Trophoblast cell (in vitro differentiated cells and primary cell): ENCODE measurements at regions not wholly inside any gene's neighbourhood (a gene's known extent, or its start where the extent isn't known, plus 50 kb on each side); places are given as distances from the start of the nearest gene placed in this dataset.

Experiments
- DNase-seq, 2 donors: peaks; one replicate each; pipeline ENCODE4 v3.0.0-alpha.2; 2016
- H2AFZ ChIP-seq: 2 replicates; pipeline ENCODE4 v1.6.1; 2013; ENCODE audit warnings: low read length, moderate library complexity, mild to moderate bottlenecking; ENCODE audit not compliant: insufficient read depth, poor library complexity
- H2AK5ac ChIP-seq: 2 replicates; pipeline ENCODE4 v1.6.1; 2013; ENCODE audit warnings: mild to moderate bottlenecking, low read length
- H2BK120ac ChIP-seq: 2 replicates; pipeline ENCODE4 v1.6.1; 2013; ENCODE audit warnings: low read length, mild to moderate bottlenecking, moderate library complexity; ENCODE audit not compliant: insufficient read depth, poor library complexity
- H2BK12ac ChIP-seq: 2 replicates; pipeline ENCODE4 v1.6.1; 2013; ENCODE audit warnings: mild to moderate bottlenecking, low read length, moderate library complexity
- H2BK5ac ChIP-seq: 2 replicates; pipeline ENCODE4 v1.6.1; 2013; ENCODE audit warnings: low read length, low read depth, moderate library complexity, mild to moderate bottlenecking; ENCODE audit not compliant: poor library complexity
- H3K14ac ChIP-seq: 2 replicates; pipeline ENCODE4 v1.6.1; 2013; ENCODE audit warnings: mild to moderate bottlenecking, low read length
- H3K18ac ChIP-seq: 2 replicates; pipeline ENCODE4 v1.6.1; 2013; ENCODE audit warnings: mild to moderate bottlenecking, low read length
- H3K23ac ChIP-seq: 2 replicates; pipeline ENCODE4 v1.6.1; 2013; ENCODE audit warnings: low read length
- H3K27ac ChIP-seq: 2 replicates; pipeline ENCODE4 v1.5.1; 2013; ENCODE audit warnings: low read depth, mild to moderate bottlenecking, inconsistent platforms, low read length, moderate library complexity
- H3K27me3 ChIP-seq: 2 replicates; pipeline ENCODE4 v1.6.1; 2013; ENCODE audit warnings: inconsistent platforms, mild to moderate bottlenecking, low read length, moderate library complexity; ENCODE audit not compliant: insufficient read depth
- H3K36me3 ChIP-seq, 2 experiments: 1 replicate in 1 of 2; 2 replicates in 1 of 2; pipeline ENCODE4 v1.6.1; 2013; ENCODE audit warnings: low read length in 2 of 2, mild to moderate bottlenecking in 2 of 2, moderate library complexity in 1 of 2; ENCODE audit not compliant: insufficient read depth in 2 of 2, control insufficient read depth in 1 of 2
- H3K4ac ChIP-seq: 2 replicates; pipeline ENCODE4 v1.6.1; 2013; ENCODE audit warnings: low read depth, mild to moderate bottlenecking, low read length, moderate library complexity
- H3K4me1 ChIP-seq, 2 experiments: 1 replicate in 1 of 2; 2 replicates in 1 of 2; pipeline ENCODE4 v1.6.1; 2013; ENCODE audit warnings: low read length in 2 of 2, mild to moderate bottlenecking in 2 of 2, moderate library complexity in 1 of 2; ENCODE audit not compliant: insufficient read depth in 2 of 2, control insufficient read depth in 1 of 2
- H3K4me2 ChIP-seq: 2 replicates; pipeline ENCODE4 v1.6.1; 2013; ENCODE audit warnings: inconsistent platforms, mild to moderate bottlenecking, low read length, moderate library complexity
- H3K4me3 ChIP-seq: 2 replicates; pipeline ENCODE4 v1.5.1; 2013; ENCODE audit warnings: mild to moderate bottlenecking, low read depth, low read length, inconsistent platforms
- H3K79me1 ChIP-seq: one replicate; pipeline ENCODE4 v1.6.1; 2013; ENCODE audit warnings: low read length
- H3K79me2 ChIP-seq: 2 replicates; pipeline ENCODE4 v1.6.1; 2013; ENCODE audit warnings: low read length, mild to moderate bottlenecking; ENCODE audit not compliant: control insufficient read depth, insufficient read depth, poor library complexity
- H3K9ac ChIP-seq: 2 replicates; pipeline ENCODE4 v1.6.1; 2013; ENCODE audit warnings: mild to moderate bottlenecking, low read length
- H3K9me3 ChIP-seq: 2 replicates; pipeline ENCODE4 v1.6.1; 2013; ENCODE audit warnings: low read depth, mild to moderate bottlenecking, control low read depth, inconsistent platforms, low read length; ENCODE audit not compliant: insufficient read depth
- H4K12ac ChIP-seq: 2 replicates; pipeline ENCODE4 v1.6.1; 2013; ENCODE audit warnings: low read depth, mild to moderate bottlenecking, low read length, moderate library complexity
- H4K8ac ChIP-seq: 2 replicates; pipeline ENCODE4 v1.6.1; 2013; ENCODE audit warnings: low read depth, mild to moderate bottlenecking, low read length, moderate library complexity
- H4K91ac ChIP-seq: one replicate; pipeline ENCODE4 v1.6.1; 2013; ENCODE audit warnings: low read depth, mild to moderate bottlenecking, low read length, moderate library complexity
- WGBS: extraction: QIAGEN DNeasy Blood & Tissue Kit; methylation state at CpG from one replicate; pipeline ENCODE4 v1.1.7; 2013; ENCODE audit warnings: missing lambda C conversion rate; ENCODE audit not compliant: insufficient read length, insufficient coverage; ENCODE audit errors: extremely low coverage; 5-methylcytosine and 5-hydroxymethylcytosine counted together

GRCh38 chr10:128505346-128505745 is 379.1 kb upstream of the MKI67 start:
- no peak overlapping the region for H4K91ac ChIP-seq
- no peak overlapping the region for H4K8ac ChIP-seq
- H2BK12ac ChIP-seq: no peak overlapping the region
- no peaks in the 10 kb centered on the region for H3K79me2 ChIP-seq
- H3K36me3 ChIP-seq: no peaks in the 10 kb centered on the region
- no peak overlapping the region for H3K9ac ChIP-seq
- DNase-seq: no peak
- no peak overlapping the region for H3K4me2 ChIP-seq
- H2AFZ ChIP-seq: no peak overlapping the region
- H2BK5ac ChIP-seq: no peak overlapping the region
- no peak overlapping the region for H3K23ac ChIP-seq
- no CpG with 5 or more reads among the region's 6 CpGs for WGBS
- no peaks in the 10 kb centered on the region for H3K4me1 ChIP-seq
- H4K12ac ChIP-seq: no peak overlapping the region
- H3K4me3 ChIP-seq: no peak overlapping the region
- no peak overlapping the region for H3K4ac ChIP-seq
- no peaks in the 10 kb centered on the region for H3K27me3 ChIP-seq
- H3K14ac ChIP-seq: no peak overlapping the region
- H3K79me1 ChIP-seq: no peaks in the 10 kb centered on the region
- H3K18ac ChIP-seq: no peak overlapping the region
- no peak overlapping the region for H2BK120ac ChIP-seq
- peaks cover 2% of the 10 kb centered on the region for H3K9me3 ChIP-seq
- no peak overlapping the region for H2AK5ac ChIP-seq
- no peak overlapping the region for H3K27ac ChIP-seq

GRCh38 chr10:128506423-128506822 is 380.2 kb upstream of the MKI67 start:
- H4K91ac ChIP-seq: no peak overlapping the region
- no peak overlapping the region for H3K9ac ChIP-seq
- no peak overlapping the region for H4K8ac ChIP-seq
- no peak overlapping the region for H3K27ac ChIP-seq
- peaks cover 0 to 4% of the 10 kb centered on the region in 2 experiments for H3K4me1 ChIP-seq
- no peak overlapping the region for H2AFZ ChIP-seq
- H3K23ac ChIP-seq: no peak overlapping the region
- no peak overlapping the region for H2BK12ac ChIP-seq
- H3K4ac ChIP-seq: no peak overlapping the region
- no peaks in the 10 kb centered on the region for H3K36me3 ChIP-seq
- H2BK5ac ChIP-seq: no peak overlapping the region
- no peak overlapping the region for H2BK120ac ChIP-seq
- no peak overlapping the region for H3K14ac ChIP-seq
- no peaks in the 10 kb centered on the region for H3K27me3 ChIP-seq
- no peak overlapping the region for H3K4me2 ChIP-seq
- H3K18ac ChIP-seq: no peak overlapping the region
- no CpG with 5 or more reads among the region's 2 CpGs for WGBS
- no peak overlapping the region for H2AK5ac ChIP-seq
- no peak for DNase-seq
- no peaks in the 10 kb centered on the region for H3K79me2 ChIP-seq
- no peaks in the 10 kb centered on the region for H3K79me1 ChIP-seq
- H3K4me3 ChIP-seq: no peak overlapping the region
- no peak overlapping the region for H4K12ac ChIP-seq
- H3K9me3 ChIP-seq: no peaks in the 10 kb centered on the region

- no peaks in the 10 kb centered on the region for H3K36me3 ChIP-seq
- H3K79me2 ChIP-seq: no peaks in the 10 kb centered on the region
Observed at GRCh38 chr10:128507066-128507465, 380.8 kb upstream of the MKI67 start.

GRCh38 chr10:128511284-128511683 is 385.1 kb upstream of the MKI67 start:
- Histone ChIP-seq H2AFZ (no peak overlapping the region), H4K8ac (no peak overlapping the region), H3K14ac (no peak overlapping the region), H3K18ac (no peak overlapping the region), H3K23ac (no peak overlapping the region), H2AK5ac (peak overlapping the region; percentile 29), H3K79me2 (no peaks in the 10 kb centered on the region), H3K4me1 (peaks cover 0 to 5% of the 10 kb centered on the region in 2 experiments), H2BK5ac (no peak overlapping the region), H3K4me3 (no peak overlapping the region), H3K9me3 (no peaks in the 10 kb centered on the region), H3K36me3 (no peaks in the 10 kb centered on the region), H4K12ac (no peak overlapping the region), H2BK120ac (no peak overlapping the region), H3K4me2 (no peak overlapping the region), H3K79me1 (peaks cover 5% of the 10 kb centered on the region), H3K27ac (no peak overlapping the region), H4K91ac (peak overlapping the region; percentile 4), H3K4ac (no peak overlapping the region), H3K27me3 (no peaks in the 10 kb centered on the region), H3K9ac (no peak overlapping the region), H2BK12ac (peak overlapping the region; percentile 40)
- WGBS: no CpG with 5 or more reads among the region's 11 CpGs
- no peak for DNase-seq

More at GRCh38 chr10:128507066-128507465, 380.8 kb upstream of the MKI67 start:
- WGBS: no CpG with 5 or more reads among the region's 2 CpGs
- Histone ChIP-seq H3K14ac (no peak overlapping the region), H3K4me1 (peaks cover 0 to 5% of the 10 kb centered on the region in 2 experiments), H3K4me2 (no peak overlapping the region), H3K9me3 (no peaks in the 10 kb centered on the region), H3K9ac (no peak overlapping the region), H3K27me3 (no peaks in the 10 kb centered on the region), H3K23ac (no peak overlapping the region), H4K12ac (no peak overlapping the region), H3K27ac (no peak overlapping the region), H4K91ac (no peak overlapping the region), H3K4ac (no peak overlapping the region), H3K4me3 (no peak overlapping the region), H2BK5ac (no peak overlapping the region), H3K79me1 (no peaks in the 10 kb centered on the region), H2BK12ac (no peak overlapping the region), H2AFZ (no peak overlapping the region), H4K8ac (no peak overlapping the region), H2BK120ac (no peak overlapping the region), H2AK5ac (no peak overlapping the region), H3K18ac (no peak overlapping the region)
- DNase-seq: no peak
